SK-N-SH treated with all-trans-retinoic acid at 6 μM for 48 hours (cell line): ENCODE measurements at regions not wholly inside any gene's neighbourhood (a gene's known extent, or its start where the extent isn't known, plus 50 kb on each side); places are given as distances from the start of the nearest gene placed in this dataset.

Source experiments
- ARNTL ChIP-seq: fragments of 450-650 bp; formaldehyde crosslinking; IDR thresholded peaks from 2 replicates; pipeline ENCODE4 v1.5.0; 2020; ENCODE audit warnings: low read depth, mild to moderate bottlenecking, moderate library complexity, borderline replicate concordance
- OSR1 ChIP-seq: fragments of 250-450 bp; sonication (Bioruptor Pico); IDR thresholded peaks from 2 replicates; pipeline ENCODE4 v1.8.0; 2022; ENCODE audit warnings: moderate library complexity, mild to moderate bottlenecking, inconsistent platforms
- PPARA ChIP-seq: fragments of 250-450 bp; sonication (Bioruptor Pico); IDR thresholded peaks from 2 replicates; pipeline ENCODE4 v1.5.0; 2020; ENCODE audit warnings: mild to moderate bottlenecking, borderline replicate concordance
- TCF4 ChIP-seq: fragments of 250-450 bp; sonication (Bioruptor Pico); IDR thresholded peaks from 2 replicates; pipeline ENCODE4 v1.8.0; 2021; ENCODE audit warnings: mild to moderate bottlenecking, moderate library complexity, borderline replicate concordance
- ZFP3 ChIP-seq: fragments of 250-450 bp; sonication (Bioruptor Pico); IDR thresholded peaks from 2 replicates; pipeline ENCODE4 v1.5.0; 2020; ENCODE audit warnings: mild to moderate bottlenecking, moderate library complexity
- ZFP30 ChIP-seq: fragments of 450-650 bp; formaldehyde crosslinking; IDR thresholded peaks from 2 replicates; pipeline ENCODE4 v1.5.0; 2022; ENCODE audit warnings: mild to moderate bottlenecking, moderate library complexity
- ZNF565 ChIP-seq: fragments of 450-650 bp; formaldehyde crosslinking; conservative IDR thresholded peaks from 2 replicates; pipeline ENCODE4 v1.5.0; 2020; ENCODE audit warnings: low read depth, mild to moderate bottlenecking, moderate library complexity
- ZNF70 ChIP-seq: fragments of 450-650 bp; formaldehyde crosslinking; IDR thresholded peaks from 2 replicates; pipeline ENCODE4 v1.5.0; 2020; ENCODE audit warnings: mild to moderate bottlenecking, moderate library complexity
- TF ChIP-seq, protein P1 (sequence below): fragments of 250-450 bp; sonication (Bioruptor Pico); IDR thresholded peaks from 2 replicates; pipeline ENCODE4 v1.8.0; 2020; ENCODE audit warnings: mild to moderate bottlenecking, moderate library complexity, borderline replicate concordance
- TF ChIP-seq, protein P2 (sequence below): fragments of 250-450 bp; sonication (Bioruptor Pico); IDR thresholded peaks from 2 replicates; pipeline ENCODE4 v1.5.0; 2020; ENCODE audit warnings: mild to moderate bottlenecking, moderate library complexity

DNA sequence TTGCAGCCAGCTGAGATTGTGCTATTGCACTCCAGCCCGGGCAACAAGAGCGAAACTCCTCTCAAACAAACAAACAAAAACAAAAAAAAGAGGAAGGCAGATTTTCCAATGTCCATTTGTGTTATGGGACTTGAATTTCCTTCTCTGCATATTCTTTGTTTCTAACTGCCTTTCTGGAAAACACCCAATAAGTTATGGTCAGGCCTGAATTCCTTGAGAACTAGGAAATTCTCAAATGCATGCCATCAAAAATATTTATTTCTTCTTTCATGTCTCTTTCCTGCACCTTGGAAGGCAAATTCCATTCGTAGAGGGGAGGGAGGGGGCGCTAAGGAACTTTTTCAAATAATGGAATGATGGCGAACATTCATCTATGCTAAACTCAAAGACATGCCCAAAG lies 117.6 kb upstream of the TMCC3 start:
- TF ChIP-seq, protein P1, sequence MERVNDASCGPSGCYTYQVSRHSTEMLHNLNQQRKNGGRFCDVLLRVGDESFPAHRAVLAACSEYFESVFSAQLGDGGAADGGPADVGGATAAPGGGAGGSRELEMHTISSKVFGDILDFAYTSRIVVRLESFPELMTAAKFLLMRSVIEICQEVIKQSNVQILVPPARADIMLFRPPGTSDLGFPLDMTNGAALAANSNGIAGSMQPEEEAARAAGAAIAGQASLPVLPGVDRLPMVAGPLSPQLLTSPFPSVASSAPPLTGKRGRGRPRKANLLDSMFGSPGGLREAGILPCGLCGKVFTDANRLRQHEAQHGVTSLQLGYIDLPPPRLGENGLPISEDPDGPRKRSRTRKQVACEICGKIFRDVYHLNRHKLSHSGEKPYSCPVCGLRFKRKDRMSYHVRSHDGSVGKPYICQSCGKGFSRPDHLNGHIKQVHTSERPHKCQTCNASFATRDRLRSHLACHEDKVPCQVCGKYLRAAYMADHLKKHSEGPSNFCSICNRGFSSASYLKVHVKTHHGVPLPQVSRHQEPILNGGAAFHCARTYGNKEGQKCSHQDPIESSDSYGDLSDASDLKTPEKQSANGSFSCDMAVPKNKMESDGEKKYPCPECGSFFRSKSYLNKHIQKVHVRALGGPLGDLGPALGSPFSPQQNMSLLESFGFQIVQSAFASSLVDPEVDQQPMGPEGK = no peak
- TF ChIP-seq ARNTL = no peak
- TF ChIP-seq ZFP3 (CRISPR knock-in tag) = no peak
- no peak for TF ChIP-seq OSR1
- TF ChIP-seq, protein P2, sequence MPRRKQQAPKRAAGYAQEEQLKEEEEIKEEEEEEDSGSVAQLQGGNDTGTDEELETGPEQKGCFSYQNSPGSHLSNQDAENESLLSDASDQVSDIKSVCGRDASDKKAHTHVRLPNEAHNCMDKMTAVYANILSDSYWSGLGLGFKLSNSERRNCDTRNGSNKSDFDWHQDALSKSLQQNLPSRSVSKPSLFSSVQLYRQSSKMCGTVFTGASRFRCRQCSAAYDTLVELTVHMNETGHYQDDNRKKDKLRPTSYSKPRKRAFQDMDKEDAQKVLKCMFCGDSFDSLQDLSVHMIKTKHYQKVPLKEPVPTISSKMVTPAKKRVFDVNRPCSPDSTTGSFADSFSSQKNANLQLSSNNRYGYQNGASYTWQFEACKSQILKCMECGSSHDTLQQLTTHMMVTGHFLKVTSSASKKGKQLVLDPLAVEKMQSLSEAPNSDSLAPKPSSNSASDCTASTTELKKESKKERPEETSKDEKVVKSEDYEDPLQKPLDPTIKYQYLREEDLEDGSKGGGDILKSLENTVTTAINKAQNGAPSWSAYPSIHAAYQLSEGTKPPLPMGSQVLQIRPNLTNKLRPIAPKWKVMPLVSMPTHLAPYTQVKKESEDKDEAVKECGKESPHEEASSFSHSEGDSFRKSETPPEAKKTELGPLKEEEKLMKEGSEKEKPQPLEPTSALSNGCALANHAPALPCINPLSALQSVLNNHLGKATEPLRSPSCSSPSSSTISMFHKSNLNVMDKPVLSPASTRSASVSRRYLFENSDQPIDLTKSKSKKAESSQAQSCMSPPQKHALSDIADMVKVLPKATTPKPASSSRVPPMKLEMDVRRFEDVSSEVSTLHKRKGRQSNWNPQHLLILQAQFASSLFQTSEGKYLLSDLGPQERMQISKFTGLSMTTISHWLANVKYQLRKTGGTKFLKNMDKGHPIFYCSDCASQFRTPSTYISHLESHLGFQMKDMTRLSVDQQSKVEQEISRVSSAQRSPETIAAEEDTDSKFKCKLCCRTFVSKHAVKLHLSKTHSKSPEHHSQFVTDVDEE = no peak
- TF ChIP-seq TCF4 (CRISPR knock-in tag) = no peak
- no peak for TF ChIP-seq ZFP30
- TF ChIP-seq ZNF565 (CRISPR knock-in tag) = no peak
- no peak for TF ChIP-seq ZNF70
- no peak for TF ChIP-seq PPARA
